ENCODE measurements at regions not wholly inside any gene's neighbourhood (a gene's known extent, or its start where the extent isn't known, plus 50 kb on each side); places are given as distances from the start of the nearest gene placed in this dataset.

DNA sequence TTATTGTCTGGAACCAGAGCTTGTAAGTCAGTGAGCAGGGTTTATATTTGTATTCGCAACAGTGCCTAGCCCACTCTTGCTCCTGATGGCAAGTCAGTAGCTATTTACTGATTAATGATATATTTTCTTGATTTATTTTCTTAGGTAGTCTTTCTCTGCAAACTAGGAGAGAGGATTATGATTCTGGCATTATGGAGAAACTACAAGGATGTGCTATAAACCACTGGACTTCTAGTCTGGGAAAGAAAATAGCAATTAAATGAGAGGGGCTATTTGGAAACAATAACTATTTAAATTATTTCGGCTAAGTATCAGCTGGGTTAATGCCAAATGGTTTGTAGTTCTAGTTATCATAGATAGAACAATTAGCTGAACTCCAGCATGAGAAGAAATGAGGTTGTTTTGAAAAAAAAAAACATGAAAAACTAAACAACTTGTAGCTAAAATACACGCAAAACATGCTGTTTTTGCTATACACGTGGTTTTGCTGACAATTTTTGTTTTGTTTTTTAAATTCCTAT is 304.9 kb upstream of the TCF21 start:
- no peak for DNase-seq (ENCODE audit: low read depth)

- DNase-seq (ENCODE audit: low read depth) = no peak
Observed at GRCh38 chr6:133584823-133585222, 304.1 kb upstream of the TCF21 start.

GRCh38 chr6:133585978-133586377 is 302.9 kb upstream of the TCF21 start:
- no peak for DNase-seq (ENCODE audit: low read depth)

- DNase-seq (ENCODE audit: low read depth) = no peak
Observed at GRCh38 chr6:133587546-133588160, 301.3 kb upstream of the TCF21 start.

DNA sequence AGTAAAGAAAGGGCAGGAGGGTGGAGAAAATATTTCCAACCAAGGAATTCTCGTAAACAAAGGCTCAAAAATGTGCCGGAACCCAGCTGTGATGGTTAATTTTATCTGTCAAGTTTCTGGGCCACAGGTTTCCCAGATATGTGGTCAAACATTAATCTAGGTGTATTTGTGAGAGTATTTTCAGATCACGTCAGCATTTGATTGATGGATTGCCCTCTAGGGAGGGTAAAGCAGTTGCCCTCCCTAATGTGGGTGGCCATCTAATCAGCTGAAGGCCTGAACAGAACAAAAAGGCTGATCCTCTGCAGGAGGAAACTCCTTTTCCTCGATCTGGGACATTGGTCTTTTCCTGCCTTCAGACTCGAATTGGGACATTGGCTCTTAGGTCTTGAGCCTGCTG is 298.7 kb upstream of the TCF21 start:
- no peak for DNase-seq (ENCODE audit: low read depth)

- DNase-seq (ENCODE audit: low read depth) = no peak
Observed at GRCh38 chr6:133590814-133591213, 298.1 kb upstream of the TCF21 start.

DNA sequence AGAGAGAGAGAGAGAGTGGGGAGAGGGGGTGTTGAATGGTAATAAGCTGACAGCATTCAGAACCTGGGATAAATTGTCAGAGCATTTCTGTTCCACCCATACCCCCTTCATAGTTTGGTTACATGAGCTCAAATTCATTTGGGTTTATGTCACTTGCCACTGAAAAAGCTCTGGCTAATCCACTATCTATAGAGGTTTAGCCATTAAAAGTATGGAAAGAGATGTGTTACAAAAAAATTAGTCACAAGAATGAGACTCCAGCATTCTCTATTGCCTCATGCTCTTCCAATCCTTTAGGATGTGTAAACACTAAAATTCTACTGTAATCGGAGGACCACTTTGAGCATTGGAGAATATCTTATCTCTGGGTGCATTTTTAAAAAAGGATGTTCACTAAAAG is 297.6 kb upstream of the TCF21 start:
- no peak for DNase-seq (ENCODE audit: low read depth)

GRCh38 chr6:133594652-133595110 is 294.2 kb upstream of the TCF21 start:
- DNase-seq (ENCODE audit: low read depth) = no peak

GRCh38 chr6:133595111-133595761 is 293.7 kb upstream of the TCF21 start:
- no peak for DNase-seq (ENCODE audit: low read depth)

DNA sequence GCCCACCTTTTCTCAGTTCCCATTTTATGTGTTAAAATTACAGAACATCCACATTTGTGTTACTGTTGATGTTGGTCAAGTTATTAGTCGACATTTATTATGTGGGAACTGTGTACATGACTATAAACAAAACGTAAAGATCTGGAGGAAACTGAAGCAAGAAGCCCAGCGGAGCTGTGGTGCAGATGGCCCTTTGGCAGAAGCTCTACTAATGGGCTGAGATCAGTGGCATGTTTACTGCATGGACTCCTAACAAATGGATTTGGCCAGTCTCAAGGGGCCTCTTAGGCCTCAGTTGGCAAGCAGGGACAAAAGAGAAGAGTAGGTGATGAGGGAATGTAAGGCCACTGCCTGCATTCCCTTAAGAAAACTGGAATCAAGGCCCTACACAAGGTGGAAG is 282.1 kb upstream of the TCF21 start:
- DNase-seq (ENCODE audit: low read depth) = no peak

DNA sequence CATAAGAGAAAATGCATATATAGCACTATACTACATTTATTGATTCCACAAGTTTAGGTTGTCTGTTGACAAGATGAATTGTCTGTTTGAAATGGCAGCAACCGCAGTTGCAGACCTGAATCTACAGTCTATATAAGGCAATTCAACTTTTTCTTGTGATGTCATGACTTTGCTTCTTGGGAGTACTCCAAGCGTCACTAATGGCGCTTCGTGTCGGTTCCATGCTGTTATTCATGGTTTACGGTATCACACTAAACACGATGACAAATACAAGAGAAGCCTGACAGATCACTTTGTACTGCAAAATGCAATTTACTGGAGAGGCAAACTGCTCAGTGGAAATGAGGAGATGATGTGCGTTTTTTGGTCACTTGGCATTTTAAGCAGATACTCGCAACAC is 280.3 kb upstream of the TCF21 start:
- no peak for DNase-seq (ENCODE audit: low read depth)

GRCh38 chr6:133609415-133610226 is 279.3 kb upstream of the TCF21 start:
- DNase-seq (ENCODE audit: low read depth) = no peak

GRCh38 chr6:133610227-133610840 is 278.6 kb upstream of the TCF21 start:
- DNase-seq (ENCODE audit: low read depth) = no peak

- DNase-seq (ENCODE audit: low read depth) = no peak
Observed at GRCh38 chr6:133610971-133611370, 277.9 kb upstream of the TCF21 start.

DNA sequence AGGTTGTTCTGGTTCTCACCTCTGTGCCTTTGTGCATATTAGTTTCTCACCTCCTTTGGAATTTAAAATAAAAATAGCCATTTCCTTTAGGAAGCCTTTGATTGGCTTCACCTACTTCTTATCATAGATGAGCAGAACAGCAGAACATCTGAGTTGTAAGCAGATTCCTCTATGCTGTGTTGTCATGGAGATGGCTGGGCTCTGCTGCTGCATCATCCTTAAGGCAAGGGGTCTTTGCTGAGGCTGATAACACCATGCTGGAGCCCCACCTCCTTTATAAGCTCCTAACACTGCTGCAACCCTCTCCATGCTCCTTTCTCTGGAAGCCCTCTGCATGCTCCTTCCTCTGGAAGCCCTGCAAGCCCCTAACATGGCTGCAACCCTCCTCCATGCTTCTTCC is 276.5 kb upstream of the TCF21 start:
- no peak for DNase-seq (ENCODE audit: low read depth)

DNA sequence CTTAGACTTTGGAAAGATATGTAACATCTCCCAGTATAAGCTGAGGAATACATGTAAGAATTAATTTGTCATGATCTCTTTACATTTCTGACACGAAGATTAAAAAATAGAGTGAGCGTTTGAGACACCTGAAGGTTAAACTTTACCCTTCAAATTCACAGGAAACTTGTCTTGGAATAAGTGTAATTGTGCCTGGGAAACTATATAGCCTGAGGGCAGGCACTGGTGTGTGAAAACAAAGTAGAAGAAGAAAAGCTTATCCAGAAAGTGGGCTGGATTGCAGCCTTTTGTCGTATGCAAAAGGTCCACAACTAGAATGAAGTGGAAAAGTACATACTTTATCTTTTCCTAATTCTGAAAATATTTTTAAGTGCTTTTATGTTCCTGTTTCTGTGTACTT is 275.7 kb upstream of the TCF21 start:
- DNase-seq (ENCODE audit: low read depth) = no peak

GRCh38 chr6:133621751-133622150 is 267.2 kb upstream of the TCF21 start:
- no peak for DNase-seq (ENCODE audit: low read depth)

DNA sequence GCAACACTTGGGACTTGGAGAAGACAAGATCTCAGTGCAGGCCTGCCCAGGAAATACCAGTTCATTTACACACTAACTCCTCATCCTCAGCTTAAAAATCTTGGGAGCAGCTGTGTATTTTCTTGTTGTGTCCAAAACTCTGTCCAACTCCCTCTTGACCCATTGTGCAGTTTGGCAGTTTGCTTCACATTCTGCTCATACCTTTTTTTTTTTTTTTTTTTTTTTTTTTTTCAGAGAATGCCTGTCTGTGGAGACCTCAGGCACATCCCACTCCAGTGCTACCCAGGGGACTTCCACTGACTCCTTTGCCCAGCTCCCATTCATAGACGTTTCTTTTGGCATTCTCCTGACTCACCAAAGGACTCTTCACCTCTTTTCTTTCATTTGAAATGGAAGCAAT is 265.8 kb upstream of the TCF21 start:
- DNase-seq (ENCODE audit: low read depth) = no peak

DNA sequence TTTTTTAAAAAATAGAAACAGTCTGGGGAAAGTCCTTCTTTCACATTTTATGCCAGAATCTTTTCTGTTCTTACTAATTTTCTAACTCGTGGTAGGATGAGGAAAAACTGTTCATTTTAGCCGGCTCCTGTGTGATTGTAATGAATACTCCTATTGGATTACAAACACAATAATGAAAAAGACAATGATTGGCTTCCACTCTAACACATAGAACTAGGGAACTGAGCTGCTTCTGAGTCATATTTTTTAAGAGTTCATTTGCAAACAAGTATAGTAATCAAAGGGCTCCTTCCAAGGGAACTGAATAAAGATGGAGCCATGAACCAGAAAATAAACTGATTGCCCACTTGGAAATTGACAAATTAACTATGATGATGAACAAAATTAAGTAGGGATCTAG is 265.3 kb upstream of the TCF21 start:
- DNase-seq (ENCODE audit: low read depth) = no peak

- DNase-seq (ENCODE audit: low read depth) = no peak
Observed at GRCh38 chr6:133626096-133626666, 262.7 kb upstream of the TCF21 start.

- DNase-seq (ENCODE audit: low read depth) = no peak
Observed at GRCh38 chr6:133629970-133630369, 258.9 kb upstream of the TCF21 start.

DNA sequence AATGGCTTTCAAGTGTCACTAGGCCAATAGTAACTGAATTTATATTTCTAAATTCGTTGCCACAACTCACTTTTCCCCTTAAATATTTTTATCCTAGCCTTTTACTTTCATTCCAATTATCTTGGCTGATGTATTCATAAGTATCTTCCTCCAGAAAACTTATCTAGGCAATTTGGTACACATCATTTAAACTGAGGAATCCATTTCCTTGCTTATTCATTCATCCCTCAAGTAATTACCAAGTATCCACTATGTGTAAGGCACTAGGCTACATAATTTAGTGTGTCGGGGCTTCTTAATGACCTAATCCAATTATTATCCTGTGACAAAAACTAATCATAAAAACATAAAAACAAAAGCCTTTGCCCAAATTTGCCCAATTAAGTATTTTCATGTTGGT is 258.3 kb upstream of the TCF21 start:
- DNase-seq (ENCODE audit: low read depth) = no peak

Data from activated gamma-delta T cell treated with anti-CD3 and anti-CD28 coated beads, Interleukin-2, amount 50 U/mL, for 16 hours (primary cell).